NCI-H187 (cell line): ENCODE measurements at regions not wholly inside any gene's neighbourhood (a gene's known extent, or its start where the extent isn't known, plus 50 kb on each side); places are given as distances from the start of the nearest gene placed in this dataset.

Experiments
- DNase-seq, 2 experiments: peaks; one replicate each; lab custom pipeline; 2025; lab: John Stamatoyannopoulos, UW

DNA sequence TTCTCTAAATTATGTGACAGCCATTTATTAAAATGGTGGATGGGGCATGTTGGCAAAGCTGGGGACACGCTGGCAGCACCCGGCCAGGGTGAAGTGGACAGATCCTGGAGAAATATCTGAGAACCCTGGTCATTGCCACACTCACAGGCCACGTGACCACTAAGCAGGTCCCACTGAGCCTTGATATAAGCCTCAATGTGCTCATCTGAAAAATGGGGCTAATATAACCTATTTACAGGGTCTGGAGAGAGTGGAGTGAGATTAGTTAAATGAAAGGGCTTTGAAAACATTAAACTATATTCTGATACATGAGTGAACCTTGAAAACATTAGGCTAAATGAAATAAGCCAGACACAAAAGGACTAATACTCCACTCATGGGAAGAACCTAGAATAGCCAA is 108.9 kb downstream of the RBFOX3 start:
- no peak for DNase-seq

DNA sequence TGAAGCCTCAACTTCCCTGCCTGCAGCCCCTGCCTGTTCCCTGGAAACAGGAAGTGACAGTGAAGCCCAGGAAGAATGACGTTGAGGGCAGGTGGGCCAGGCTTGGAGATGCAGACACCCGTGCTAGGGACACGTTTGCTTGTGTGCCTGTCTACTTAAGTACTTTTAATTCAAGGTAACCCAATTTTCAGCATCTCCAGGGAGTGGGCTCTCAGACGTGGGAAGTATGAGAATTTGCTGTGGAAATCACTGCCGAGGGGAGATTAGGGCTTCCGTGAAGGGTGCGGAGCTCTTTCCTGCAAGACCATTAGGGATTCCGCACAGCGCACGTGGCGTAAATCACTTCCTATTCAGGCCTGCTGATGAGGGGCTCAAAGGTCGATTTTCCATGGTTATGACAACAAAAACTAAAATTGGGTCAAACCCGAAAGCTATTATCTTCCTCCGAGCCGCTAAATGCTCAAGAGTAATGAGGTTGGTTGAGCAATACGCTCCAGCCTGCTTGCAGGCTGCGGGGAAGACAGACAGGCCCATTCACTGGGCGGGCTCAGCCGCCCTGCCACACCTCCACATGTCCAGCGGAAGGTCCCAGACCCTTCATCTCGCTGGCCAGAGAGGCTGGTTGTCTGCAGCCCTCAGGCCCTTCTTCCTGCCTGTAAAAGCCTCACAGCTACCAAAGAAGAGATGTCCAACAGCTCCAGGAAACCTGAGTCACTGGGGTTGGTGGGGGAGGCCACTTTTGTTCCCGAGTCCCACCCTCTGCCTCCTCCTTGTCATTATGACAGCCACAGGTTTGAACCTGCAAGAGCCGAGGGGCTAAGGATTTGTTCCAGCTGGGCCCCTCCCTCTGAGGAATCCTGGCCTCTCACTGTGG is 109.9 kb downstream of the RBFOX3 start:
- DNase-seq = no peak

DNA sequence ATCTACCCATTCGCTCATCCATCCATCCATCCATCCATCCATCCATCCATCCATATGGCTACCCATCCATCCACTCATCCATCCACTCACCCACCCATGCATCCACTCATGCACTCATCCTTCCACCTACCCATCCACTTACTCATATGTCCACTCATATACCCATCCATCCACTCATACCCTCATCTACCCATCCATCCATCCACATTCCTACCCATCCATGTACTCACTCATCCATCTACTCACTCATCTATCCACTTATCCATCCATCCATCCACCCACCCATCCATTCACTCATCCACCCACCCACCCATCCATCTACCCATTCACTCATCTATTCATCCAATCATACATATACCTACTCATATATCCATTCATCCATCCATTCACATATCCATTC is 112.0 kb downstream of the RBFOX3 start:
- DNase-seq = no peak

DNA sequence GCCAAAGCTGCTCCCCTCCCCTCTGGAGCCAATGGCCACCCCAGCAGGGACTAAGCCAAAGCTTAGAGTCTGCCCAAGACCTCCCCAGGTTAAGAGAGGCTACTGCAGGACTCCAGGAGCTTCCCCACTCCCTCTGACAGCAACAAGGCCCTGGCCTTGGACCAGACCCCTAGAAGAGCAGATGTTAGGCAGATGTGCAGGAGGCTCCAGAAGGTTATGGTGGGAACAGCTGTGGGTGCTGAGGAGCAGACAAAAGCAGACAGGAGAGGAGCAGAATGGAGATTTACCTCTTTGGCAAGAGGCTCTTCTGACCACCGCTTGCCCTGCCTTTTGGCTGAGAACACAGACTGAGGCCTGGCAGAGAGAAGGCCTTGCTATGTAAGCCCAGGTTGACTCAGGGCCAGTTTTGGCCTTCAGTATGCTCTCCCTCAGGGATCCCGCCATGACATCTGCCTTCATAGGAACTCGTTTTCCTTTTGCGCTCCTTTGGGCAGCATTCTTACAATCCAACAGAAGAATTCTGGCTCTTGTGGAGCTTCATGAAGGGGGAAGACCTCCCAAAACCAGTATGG is 113.0 kb downstream of the RBFOX3 start:
- no peak for DNase-seq

DNA sequence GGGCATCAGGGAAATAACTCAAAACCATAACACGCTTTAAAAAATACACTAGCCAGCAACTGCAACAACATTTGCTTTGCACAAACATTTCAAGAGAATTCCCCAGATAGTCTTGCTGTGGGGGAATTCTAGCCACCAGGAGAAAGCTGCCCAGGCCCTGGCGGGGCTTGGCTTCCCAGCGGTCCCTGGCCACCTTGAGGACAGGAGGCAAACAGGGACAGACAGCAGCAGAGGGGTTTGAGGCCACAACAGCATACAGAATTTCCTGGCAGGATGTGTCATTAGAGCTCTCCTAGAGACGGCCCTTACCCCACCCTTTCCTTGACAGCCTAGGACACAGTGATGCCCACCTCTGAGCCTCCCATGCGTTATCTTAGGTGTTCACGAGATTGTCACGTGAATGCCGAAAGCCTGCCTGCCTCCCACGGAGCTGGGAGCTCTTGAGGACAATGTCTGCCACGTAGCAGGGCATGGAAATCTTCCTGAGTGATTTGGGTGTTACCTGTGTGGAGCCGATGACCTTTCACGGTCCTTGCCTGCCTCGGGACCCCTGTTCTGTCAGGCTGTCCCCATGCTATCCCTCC is 114.3 kb downstream of the RBFOX3 start:
- DNase-seq = no peak

DNA sequence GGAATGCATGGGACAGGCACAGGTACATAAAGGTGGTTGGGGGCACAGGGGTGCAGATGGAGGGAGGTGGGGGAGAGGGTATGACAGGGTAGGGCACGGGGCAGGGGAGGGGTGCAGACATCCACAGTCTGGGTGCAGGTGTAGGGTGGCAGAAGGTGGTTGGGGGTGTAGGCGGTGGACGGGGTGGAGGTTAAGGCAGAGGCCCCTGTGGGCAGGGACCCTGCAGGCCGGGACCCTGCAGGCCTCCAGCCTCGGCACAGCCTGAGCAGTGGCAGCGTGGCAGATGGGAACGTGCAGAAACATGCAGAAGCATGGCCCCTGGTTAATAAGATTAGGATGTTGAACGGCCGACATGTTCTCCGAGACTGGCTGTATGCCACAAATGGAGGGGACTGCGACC is 115.2 kb downstream of the RBFOX3 start:
- no peak for DNase-seq

DNA sequence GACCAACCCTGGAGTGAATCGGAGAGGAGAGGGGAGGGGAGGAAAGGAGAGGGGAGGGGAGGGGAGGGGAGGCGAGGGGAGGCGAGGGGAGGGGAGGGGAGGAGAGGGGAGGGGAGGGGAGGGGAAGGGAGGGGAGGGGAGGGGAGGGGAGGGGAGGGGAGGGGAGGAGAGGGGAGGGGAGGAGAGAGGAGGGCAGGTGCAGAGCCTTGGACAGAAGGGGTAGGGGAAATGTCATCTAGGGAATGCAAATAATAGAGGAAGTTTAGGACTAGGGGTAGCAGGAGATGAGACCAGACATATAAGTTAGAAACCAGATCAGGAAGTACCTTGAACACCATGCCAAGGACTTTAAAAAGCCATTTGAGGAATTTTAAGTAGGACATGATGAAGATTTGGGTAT is 119.8 kb downstream of the RBFOX3 start:
- DNase-seq = peak in 1 of 2 experiments; percentile 3

DNA sequence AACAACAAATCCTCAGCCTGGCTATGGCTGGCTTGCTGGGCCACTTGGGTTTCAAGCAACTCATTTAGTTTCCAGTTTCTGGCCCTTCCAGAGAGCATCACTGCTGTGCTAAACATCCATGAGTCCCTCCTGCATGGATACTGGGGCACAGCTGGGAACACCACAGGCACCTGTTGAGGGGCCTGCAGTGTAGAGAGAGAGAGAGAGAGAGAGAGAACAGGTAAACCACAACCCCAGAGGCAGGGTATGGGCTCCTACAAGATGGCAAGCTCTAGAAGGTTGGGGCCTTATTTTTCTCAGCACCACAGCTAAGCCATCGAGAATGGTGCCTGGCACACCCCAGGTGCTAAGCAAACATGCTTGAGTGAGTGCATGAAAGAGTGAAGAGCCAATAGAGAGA is 120.3 kb downstream of the RBFOX3 start:
- DNase-seq = peak; percentile 24 to 26

DNA sequence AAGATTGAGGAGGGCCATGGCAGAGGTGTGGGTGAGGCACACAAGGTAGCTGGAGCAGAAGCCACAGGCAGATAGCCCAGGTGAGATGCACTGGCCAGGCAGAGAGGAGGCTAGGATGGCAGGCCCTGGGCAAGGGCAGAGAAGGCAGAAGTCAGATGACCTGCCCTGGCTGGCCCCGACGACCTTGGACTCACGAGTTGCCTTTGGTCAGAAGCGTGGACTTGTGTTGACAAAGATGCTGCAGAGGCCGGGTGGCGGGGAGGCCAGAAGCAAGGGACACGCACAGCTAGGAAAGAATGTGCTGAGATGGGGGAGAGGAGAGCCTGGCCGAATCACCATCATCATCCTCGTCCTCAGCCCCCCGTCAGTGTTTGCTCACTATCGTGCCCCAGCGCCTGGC is 123.7 kb downstream of the RBFOX3 start:
- DNase-seq = no peak

DNA sequence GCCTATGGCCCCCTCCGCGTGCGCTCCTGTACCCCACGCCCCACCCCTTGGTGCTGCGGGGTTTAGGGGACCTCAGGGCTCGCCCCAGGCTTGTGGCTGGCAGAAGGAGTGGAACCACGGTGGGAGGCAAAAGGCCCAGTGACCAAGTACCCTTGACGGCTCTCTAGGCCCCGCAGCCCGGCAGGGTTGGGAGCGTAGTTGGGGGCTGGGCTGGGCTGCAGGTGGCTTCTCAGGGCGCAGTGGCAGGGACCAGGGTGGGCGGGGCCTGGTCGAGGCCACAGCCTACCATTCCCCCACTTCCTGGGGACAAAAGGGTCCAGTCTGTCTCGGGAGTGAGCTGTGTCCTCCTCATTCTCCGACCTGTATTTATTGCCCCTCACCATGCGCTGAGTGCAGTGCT is 124.9 kb downstream of the RBFOX3 start:
- DNase-seq = no peak

DNA sequence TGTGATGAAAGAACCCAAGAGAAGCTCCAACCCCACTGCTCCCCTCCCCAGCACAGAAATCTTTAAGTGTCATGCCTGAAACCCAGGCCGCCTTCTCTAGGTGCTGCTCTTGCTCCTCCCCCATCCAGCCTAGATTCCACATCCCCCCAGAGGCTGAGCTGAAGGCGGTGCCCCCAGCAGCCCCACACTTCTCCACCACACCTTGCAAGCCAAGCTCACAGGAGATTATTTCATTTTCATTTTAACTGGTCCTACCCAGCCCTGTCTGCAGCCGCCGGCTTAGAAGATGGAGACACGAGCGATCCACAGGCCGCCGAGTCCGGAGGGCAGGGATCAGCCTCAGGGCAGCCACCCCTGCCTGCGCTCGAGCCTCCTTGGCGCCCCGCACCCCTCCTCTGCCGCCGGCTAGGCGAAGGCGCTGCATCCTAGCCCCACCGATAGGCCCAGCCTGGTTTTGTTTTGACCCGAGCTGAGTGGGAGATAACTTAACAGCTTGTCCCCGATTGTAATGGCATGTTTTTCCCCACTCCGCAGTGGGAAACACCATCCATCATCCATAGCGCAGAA is 125.3 kb downstream of the RBFOX3 start:
- DNase-seq = no peak

DNA sequence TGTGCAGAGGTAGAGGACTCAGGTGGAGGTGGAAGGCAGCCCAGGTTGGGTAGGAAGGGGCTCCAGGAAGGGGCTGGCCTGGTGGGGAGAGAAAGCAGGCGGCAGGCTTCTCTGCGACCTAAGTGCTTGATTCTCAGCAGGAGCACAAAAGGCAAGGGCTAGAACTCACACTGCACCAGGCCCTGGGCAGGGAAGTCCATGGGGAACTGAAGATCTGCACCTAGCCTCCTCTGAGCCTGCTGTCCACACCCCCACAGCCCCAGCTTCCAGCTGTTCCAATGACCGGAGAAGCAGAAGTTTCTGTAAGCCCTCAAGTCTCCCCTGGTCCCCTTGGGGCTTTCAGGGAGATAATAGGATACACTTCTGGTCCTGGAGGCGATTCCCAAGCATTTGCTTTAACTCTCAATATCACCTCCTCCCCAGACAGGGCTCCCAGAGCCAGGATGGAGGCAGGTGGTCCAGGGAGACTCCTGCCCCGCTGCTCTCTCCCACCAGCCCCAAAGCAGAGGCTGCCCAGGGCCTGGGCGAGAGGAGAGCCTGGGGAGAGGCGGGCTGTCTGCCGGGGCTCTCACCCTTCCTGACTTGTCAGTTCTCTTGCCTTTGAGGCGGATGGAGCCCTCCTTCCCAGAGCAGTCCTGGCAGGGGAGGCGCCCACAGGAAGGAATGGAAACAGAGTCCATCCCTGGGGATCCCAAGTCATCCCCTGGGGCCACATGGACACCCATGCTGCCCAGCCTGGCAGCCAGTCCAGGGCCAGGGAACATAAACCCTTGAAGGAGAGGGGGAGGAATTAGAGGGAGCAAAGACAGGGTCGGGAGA is 126.0 kb downstream of the RBFOX3 start:
- no peak for DNase-seq

DNA sequence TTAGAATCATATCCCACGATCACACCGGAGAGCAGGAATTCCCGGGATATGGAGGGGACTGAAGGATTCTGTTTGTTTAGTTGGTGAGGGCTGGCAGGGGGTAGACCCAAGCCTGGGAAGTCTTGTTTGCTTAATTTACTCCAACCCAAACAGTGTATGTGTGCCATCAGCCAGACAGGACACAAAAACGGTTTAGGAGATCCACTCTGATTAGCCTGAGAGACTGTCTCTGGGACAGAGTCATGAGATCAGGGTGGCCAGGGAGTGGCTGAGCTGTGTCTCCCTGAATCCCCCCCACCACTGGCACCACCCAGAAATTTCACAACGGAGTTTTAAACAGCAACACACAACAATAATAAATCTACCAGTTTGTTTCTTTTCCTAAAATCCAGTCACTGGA is 127.0 kb downstream of the RBFOX3 start:
- no peak for DNase-seq

DNA sequence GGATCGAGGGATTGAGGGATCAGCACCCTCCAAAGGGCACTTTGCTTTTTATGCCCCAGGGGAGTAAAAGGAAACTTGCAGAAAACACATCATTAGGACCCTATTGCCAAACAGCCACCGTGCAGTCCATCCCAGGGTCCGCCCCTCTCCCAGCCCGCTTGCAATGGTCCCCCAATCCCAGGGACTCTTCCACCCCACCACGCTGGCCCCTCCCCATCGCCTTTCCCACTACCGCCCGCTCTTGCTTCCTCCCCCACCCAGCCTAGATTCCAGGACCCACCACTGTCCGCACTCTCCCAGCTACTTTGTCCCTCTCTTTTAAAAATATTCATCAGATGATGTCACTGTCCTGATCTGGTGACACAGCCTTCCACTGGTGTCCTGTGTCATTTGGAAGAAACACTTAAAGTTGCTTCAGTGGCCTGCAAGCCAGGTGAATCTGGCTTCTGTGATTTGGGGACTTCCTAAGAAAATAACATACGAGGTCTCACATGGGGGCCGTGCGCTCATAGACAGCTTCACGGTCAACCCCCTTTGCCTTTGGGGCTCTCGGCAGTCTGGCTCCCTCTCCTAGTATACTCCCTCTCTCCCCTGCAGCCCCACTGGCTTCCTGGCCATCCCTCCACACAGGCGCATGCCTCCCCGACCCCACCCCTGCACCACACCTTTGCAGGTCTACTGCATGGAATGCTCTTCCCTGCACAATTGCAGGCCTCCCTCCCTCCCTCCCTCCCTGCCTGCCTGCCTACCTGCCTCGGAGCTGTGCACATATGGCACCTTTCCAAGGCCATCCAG is 127.9 kb downstream of the RBFOX3 start:
- DNase-seq = no peak

DNA sequence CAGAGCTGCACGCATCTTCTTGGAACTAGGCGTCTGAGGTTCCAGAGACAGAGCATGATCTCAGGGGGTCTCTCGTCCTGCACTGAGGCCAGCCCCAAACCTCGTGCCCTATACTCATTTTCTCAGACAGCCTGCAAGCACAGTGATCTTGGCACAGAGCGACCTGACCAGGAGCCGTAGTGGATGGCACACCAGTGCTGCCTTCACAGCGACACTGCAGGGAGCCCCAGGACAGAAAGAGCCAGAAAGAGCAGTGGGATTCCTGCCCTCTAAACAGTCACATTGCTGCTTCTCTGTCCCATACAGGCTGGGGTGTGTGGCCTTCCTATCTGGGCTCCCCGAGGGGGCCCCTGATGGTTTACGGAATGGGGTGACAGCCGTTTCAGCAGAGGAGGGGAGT is 131.0 kb downstream of the RBFOX3 start:
- DNase-seq = no peak

DNA sequence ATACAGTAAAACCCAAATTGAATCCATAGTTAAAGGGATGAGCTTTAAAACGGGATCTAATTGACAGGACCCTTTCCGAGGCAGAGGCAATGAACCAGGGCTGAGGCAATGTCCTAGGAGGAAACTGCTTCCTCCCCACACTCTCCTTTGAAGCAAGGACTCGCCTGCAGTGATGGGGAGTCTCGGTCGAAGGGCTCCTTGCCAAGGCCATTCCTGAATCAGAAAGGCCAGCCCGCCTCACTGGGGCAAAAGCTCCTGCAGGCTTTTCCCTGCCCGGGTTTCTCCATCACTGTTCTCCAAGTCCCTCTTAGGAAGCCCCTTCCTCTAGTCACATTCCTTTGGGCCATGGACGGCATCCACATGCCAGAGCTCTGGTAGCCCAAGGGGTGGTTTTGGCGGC is 132.0 kb downstream of the RBFOX3 start:
- no peak for DNase-seq

DNA sequence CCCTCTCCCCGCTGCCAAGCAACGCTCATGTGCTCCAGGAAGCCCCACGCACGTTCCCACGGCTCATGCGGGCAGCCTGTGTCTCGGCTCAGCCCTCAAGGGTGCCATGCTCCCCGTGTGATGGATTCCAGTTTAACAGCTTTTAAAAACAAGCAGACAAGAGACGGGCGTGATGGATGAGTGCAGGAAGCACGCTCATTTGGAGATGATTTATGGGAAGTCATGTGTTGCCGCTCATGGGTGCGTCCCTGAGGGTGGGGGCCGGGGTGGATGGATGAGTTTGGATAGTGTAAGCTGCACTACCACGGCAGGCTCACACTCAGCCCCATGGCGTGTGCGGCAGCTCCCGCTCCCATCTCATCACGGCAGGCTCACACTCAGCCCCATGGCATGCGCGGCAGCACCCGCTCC is 132.8 kb downstream of the RBFOX3 start:
- peak; percentile 15 to 59 for DNase-seq

DNA sequence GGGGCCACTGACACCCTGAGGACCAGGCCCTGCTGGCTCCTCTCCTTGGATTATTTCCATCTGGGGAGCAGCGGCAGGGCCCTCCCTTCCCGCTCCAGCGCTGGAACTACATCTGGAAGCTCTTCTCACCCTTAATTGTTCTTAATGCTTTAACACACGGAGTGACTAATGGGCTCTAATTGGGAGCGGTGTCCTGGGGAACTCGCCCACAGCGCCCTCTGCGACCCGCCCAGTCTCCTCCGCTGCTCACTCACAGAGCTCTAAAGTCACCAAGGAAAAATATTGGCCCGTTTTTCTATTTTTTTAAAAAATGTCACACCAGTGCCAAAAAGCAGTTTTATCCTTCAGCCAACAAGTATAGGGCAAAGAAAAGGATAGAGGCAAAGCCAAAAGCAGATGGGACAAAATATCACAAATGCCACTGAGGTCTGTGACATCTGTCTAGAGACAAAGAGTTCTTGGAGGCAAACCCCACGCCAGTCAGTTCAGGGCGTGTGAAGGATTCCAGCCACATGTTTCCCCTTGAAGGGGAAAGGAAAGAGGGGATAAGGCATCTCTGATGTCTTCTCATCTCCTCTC is 134.7 kb downstream of the RBFOX3 start:
- no peak for DNase-seq

DNA sequence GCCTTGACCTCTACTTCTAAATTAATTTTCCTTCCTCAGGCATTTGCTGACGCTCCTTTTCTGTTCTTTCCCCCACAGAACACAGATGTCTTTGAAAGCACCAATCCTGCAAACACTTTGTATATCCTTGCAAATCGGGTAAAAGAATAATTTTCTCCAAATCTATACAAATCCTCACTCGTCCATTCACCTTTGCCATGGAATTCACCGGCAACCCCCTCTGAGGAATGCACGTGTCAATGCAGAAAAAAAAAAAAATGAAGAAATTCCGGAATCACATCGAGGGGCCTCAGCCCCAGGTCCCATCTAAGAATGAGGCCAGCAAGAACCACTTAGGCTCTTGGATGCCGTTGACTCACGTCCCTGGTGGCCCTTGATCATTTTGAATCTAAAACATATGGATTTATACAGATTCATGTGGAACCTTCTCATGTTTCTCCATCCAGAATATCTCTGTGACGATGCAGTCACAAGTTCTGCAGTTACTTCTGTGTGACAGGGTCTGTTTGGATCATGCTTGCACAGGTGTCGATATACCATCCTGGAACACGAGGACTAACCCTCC is 136.9 kb downstream of the RBFOX3 start:
- no peak for DNase-seq

DNA sequence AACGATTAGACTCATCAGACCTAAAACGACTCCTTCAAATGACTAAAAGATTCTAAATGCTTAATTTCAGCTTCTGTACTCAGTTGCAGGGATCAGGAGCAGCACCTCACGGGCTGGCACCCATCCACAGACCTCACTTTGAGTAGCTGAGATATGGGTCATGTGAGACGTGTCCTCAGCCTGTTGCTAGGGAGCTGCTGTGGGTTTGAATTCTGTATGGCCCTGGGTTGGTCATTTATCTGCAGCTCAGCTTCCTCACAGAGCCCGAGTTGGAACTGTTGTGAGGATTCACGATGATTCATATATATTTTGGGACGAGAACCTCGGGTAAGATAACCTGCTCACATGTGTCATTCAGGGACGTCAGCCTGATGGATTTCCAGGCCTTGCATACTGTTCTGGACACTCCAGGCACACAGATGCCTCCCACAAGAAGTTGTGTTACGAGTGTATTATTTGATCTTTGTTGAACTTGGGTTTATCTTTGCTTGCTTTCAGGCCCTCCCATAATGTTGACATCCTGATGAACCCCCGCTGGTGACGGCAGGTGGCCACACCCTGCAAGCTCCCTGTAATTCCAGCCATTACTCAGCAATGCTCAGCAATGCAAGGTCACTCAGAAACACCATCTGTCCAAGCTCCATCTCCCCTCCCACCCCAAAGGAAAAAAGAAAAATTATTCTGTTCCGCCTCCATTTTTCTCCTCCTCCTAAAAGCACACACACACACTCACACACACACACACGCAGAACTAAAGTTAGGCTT is 137.6 kb downstream of the RBFOX3 start:
- no peak for DNase-seq
